ENCODE measurements at regions not wholly inside any gene's neighbourhood (a gene's known extent, or its start where the extent isn't known, plus 50 kb on each side); places are given as distances from the start of the nearest gene placed in this dataset.

GRCh38 chr14:101151226-101151926, 247.9 kb upstream of the RTL1 start:
- TF ChIP-seq CTCF (IDR thresholded peaks at IDR 0.05) (no peak), POLR2A (IDR thresholded peaks at IDR 0.05) (no peak)
- no peak overlapping the region for H3K4me3 ChIP-seq (ENCODE audit: low read depth, poor library complexity, severe bottlenecking)
- WGBS, 2 donors: 50 to 62% methylated on average over 28 of the region's 28 CpGs
- DNase-seq (ENCODE audit: low spot score in 2 of 2): no peak
- intact Hi-C loops (cut with DNase I; ENCODE audit: low total_unique reads): no loop called here

- 64 to 82% methylated on average over 18 of the region's 18 CpGs for WGBS, 2 donors
- intact Hi-C loops (cut with DNase I; ENCODE audit: low total_unique reads): no loop called here
- TF ChIP-seq CTCF (IDR thresholded peaks at IDR 0.05) (no peak), POLR2A (IDR thresholded peaks at IDR 0.05) (no peak)
- no peak for DNase-seq (ENCODE audit: low spot score in 2 of 2)
- H3K4me3 ChIP-seq (ENCODE audit: low read depth, poor library complexity, severe bottlenecking): no peak overlapping the region
Measured at GRCh38 chr14:101151927-101152305, 248.4 kb upstream of the RTL1 start.

- intact Hi-C loops (cut with DNase I; ENCODE audit: low total_unique reads): no loop called here
- H3K4me3 ChIP-seq (ENCODE audit: low read depth, poor library complexity, severe bottlenecking): no peak overlapping the region
- TF ChIP-seq POLR2A (IDR thresholded peaks at IDR 0.05) (no peak), CTCF (IDR thresholded peaks at IDR 0.05) (no peak)
- 89 to 92% methylated on average over 8 of the region's 8 CpGs for WGBS, 2 donors
- no peak for DNase-seq (ENCODE audit: low spot score in 2 of 2)
Measured at GRCh38 chr14:101152855-101153254, 249.3 kb upstream of the RTL1 start.

GRCh38 chr14:101153691-101154090, 250.2 kb upstream of the RTL1 start:
- no peak for TF ChIP-seq POLR2A (IDR thresholded peaks at IDR 0.05)
- WGBS, 2 donors: 86 to 87% methylated on average over 2 of the region's 2 CpGs

GRCh38 chr14:101155575-101155974, 252.1 kb upstream of the RTL1 start:
- no peak overlapping the region for H3K4me3 ChIP-seq (ENCODE audit: low read depth, poor library complexity, severe bottlenecking)
- TF ChIP-seq CTCF (IDR thresholded peaks at IDR 0.05) (no peak), POLR2A (IDR thresholded peaks at IDR 0.05) (no peak)
- intact Hi-C loops (cut with DNase I; ENCODE audit: low total_unique reads): no loop called here
- DNase-seq (ENCODE audit: low spot score in 2 of 2): no peak
- 20 to 44% methylated on average over 4 of the region's 4 CpGs for WGBS, 2 donors

More at GRCh38 chr14:101153691-101154090, 250.2 kb upstream of the RTL1 start:
- intact Hi-C loops (cut with DNase I; ENCODE audit: low total_unique reads): no loop called here
- DNase-seq (ENCODE audit: low spot score in 2 of 2): no peak
- H3K4me3 ChIP-seq (ENCODE audit: low read depth, poor library complexity, severe bottlenecking): no peak overlapping the region

- intact Hi-C loops (cut with DNase I; ENCODE audit: low total_unique reads): no loop called here
- TF ChIP-seq POLR2A (IDR thresholded peaks at IDR 0.05) (no peak), CTCF (IDR thresholded peaks at IDR 0.05) (no peak)
- DNase-seq (ENCODE audit: low spot score in 2 of 2): no peak
- WGBS, 2 donors: 76 to 86% methylated on average over 3 of the region's 3 CpGs
- H3K4me3 ChIP-seq (ENCODE audit: low read depth, poor library complexity, severe bottlenecking): no peak overlapping the region
Measured at GRCh38 chr14:101167428-101167827, 263.9 kb upstream of the RTL1 start.
